ENCODE measurements at regions not wholly inside any gene's neighbourhood (a gene's known extent, or its start where the extent isn't known, plus 50 kb on each side); places are given as distances from the start of the nearest gene placed in this dataset.

- Mint-ChIP-seq H3K27me3 (ENCODE audit: low read depth) (peaks cover 9% of the 10 kb centered on the region), H3K4me1 (ENCODE audit: low read depth) (no peaks in the 10 kb centered on the region), H3K9me3 (no peaks in the 10 kb centered on the region), H3K4me3 (no peak overlapping the region), H3K36me3 (ENCODE audit: insufficient read depth) (no peaks in the 10 kb centered on the region)
- ATAC-seq, result no peak
- DNase-seq, result no peak
Measured at GRCh38 chr15:39153058-39153714, 427.7 kb upstream of the THBS1 start.

- Mint-ChIP-seq H3K4me3 (no peak overlapping the region), H3K9me3 (no peaks in the 10 kb centered on the region), H3K36me3 (ENCODE audit: insufficient read depth) (no peaks in the 10 kb centered on the region), H3K27me3 (ENCODE audit: low read depth) (peaks cover 8% of the 10 kb centered on the region), H3K4me1 (ENCODE audit: low read depth) (no peaks in the 10 kb centered on the region)
- no peak for ATAC-seq
- DNase-seq, result no peak
Measured at GRCh38 chr15:39153716-39154115, 427.2 kb upstream of the THBS1 start.

- Mint-ChIP-seq H3K36me3 (ENCODE audit: insufficient read depth) (no peaks in the 10 kb centered on the region), H3K4me3 (no peak overlapping the region), H3K27me3 (ENCODE audit: low read depth) (peaks cover 4% of the 10 kb centered on the region), H3K9me3 (no peaks in the 10 kb centered on the region), H3K4me1 (ENCODE audit: low read depth) (no peaks in the 10 kb centered on the region)
- no peak for ATAC-seq
- no peak for DNase-seq
Measured at GRCh38 chr15:39154227-39154638, 426.6 kb upstream of the THBS1 start.

- Mint-ChIP-seq H3K4me1 (ENCODE audit: low read depth) (no peaks in the 10 kb centered on the region), H3K36me3 (ENCODE audit: insufficient read depth) (no peaks in the 10 kb centered on the region), H3K27me3 (ENCODE audit: low read depth) (peaks cover 4% of the 10 kb centered on the region), H3K9me3 (no peaks in the 10 kb centered on the region), H3K4me3 (no peak overlapping the region)
- DNase-seq (no peak), ATAC-seq (no peak)
Measured at GRCh38 chr15:39154776-39155175, 426.1 kb upstream of the THBS1 start.

DNA sequence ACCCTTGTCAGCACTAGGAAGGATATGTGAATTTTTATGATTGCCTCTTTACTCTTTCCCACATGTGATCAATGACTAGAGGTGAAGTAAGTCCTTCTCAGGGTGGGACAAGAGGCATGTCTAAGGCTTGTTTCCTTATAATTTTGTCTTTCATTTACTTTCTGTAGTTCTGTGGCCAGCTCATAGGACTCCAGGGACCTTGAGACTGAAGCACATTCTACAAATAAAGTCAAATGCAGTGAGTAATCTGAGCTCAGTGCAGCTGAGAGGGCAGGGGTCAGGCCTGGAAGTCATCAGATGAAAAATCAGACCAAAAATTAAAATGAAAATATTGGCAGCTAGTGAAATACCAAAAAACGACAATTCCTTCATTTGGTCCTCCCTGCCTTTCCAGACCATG, 424.7 kb upstream of the THBS1 start:
- Mint-ChIP-seq H3K4me1 (ENCODE audit: low read depth) (no peaks in the 10 kb centered on the region), H3K4me3 (no peak overlapping the region), H3K36me3 (ENCODE audit: insufficient read depth) (no peaks in the 10 kb centered on the region), H3K27me3 (ENCODE audit: low read depth) (peaks cover 4% of the 10 kb centered on the region), H3K9me3 (no peaks in the 10 kb centered on the region)
- ATAC-seq (no peak), DNase-seq (no peak)

- ATAC-seq, result no peak
- Mint-ChIP-seq H3K27me3 (ENCODE audit: low read depth) (peaks cover 4% of the 10 kb centered on the region), H3K4me1 (ENCODE audit: low read depth) (no peaks in the 10 kb centered on the region), H3K9me3 (peaks cover 1% of the 10 kb centered on the region), H3K4me3 (no peak overlapping the region), H3K36me3 (ENCODE audit: insufficient read depth) (no peaks in the 10 kb centered on the region)
- no peak for DNase-seq
Measured at GRCh38 chr15:39156646-39157250, 424.1 kb upstream of the THBS1 start.

- ATAC-seq (no peak), DNase-seq (no peak)
- no peak overlapping the region for H3K4me3 Mint-ChIP-seq
- peaks cover 7% of the 10 kb centered on the region for H3K9me3 Mint-ChIP-seq
- H3K36me3 Mint-ChIP-seq (ENCODE audit: insufficient read depth), result no peaks in the 10 kb centered on the region
- H3K27me3 Mint-ChIP-seq (ENCODE audit: low read depth), result peaks cover 3% of the 10 kb centered on the region
- H3K4me1 Mint-ChIP-seq (ENCODE audit: low read depth), result no peaks in the 10 kb centered on the region
Measured at GRCh38 chr15:39157882-39158281, 423.0 kb upstream of the THBS1 start.

- no peak overlapping the region for H3K4me3 Mint-ChIP-seq
- ATAC-seq, result no peak
- H3K27me3 Mint-ChIP-seq (ENCODE audit: low read depth), result peaks cover 2% of the 10 kb centered on the region
- no peaks in the 10 kb centered on the region for H3K36me3 Mint-ChIP-seq (ENCODE audit: insufficient read depth)
- no peak for DNase-seq
- H3K9me3 Mint-ChIP-seq, result peaks cover 7% of the 10 kb centered on the region
- H3K4me1 Mint-ChIP-seq (ENCODE audit: low read depth), result no peaks in the 10 kb centered on the region
Measured at GRCh38 chr15:39159833-39160232, 421.0 kb upstream of the THBS1 start.

- Mint-ChIP-seq H3K36me3 (ENCODE audit: insufficient read depth) (no peaks in the 10 kb centered on the region), H3K9me3 (peaks cover 7% of the 10 kb centered on the region), H3K4me1 (ENCODE audit: low read depth) (no peaks in the 10 kb centered on the region), H3K4me3 (no peak overlapping the region), H3K27me3 (ENCODE audit: low read depth) (peaks cover 4% of the 10 kb centered on the region)
- no peak for DNase-seq
- no peak for ATAC-seq
Measured at GRCh38 chr15:39161096-39161495, 419.8 kb upstream of the THBS1 start.

- H3K27me3 Mint-ChIP-seq (ENCODE audit: low read depth), result peaks cover 8% of the 10 kb centered on the region
- no peaks in the 10 kb centered on the region for H3K36me3 Mint-ChIP-seq (ENCODE audit: insufficient read depth)
- no peaks in the 10 kb centered on the region for H3K4me1 Mint-ChIP-seq (ENCODE audit: low read depth)
- no peak overlapping the region for H3K4me3 Mint-ChIP-seq
- DNase-seq (no peak), ATAC-seq (no peak)
- peaks cover 7% of the 10 kb centered on the region for H3K9me3 Mint-ChIP-seq
Measured at GRCh38 chr15:39165020-39165706, 415.7 kb upstream of the THBS1 start.

DNA sequence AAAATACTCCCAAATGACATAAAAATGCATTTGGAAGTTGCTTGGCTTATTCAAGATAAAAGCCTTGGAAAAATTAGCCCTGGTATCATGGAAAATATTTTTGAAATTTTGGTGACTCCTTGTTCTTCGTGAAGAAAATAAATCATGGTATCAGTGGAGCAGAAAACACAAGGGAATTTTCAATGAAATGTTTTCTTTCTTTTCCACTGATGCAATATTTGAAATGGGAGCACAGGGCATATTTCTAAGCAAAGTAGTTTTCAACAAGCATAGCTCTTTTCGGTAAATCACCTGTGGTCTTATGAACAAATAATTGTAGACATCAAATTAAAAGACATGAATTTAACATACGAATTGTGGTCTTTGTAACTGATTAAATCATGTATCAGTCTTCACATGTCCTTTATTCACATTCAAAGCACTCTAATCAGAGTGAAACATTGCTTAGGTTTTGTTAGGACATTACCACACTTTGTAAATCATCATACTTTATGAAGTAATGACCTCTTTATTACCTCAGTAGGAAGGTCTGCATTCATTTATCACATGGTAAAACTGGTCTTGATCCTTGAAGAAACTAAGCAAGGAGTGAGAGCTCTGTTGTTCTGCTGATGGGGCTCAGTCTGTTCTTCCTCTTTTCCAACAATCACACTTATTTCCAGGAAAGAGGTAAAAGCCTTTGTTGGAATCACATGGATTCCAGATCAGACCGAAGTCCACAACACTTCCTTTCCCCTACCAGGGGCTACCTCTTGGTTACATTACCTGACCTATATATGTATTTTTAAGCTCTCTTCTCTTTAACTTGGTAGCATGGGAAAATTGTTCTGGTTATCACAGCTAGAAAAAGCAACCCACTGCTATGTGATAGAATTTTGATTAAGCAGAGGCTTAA, 413.5 kb upstream of the THBS1 start:
- DNase-seq (no peak), ATAC-seq (no peak)
- no peaks in the 10 kb centered on the region for H3K36me3 Mint-ChIP-seq (ENCODE audit: insufficient read depth)
- H3K4me3 Mint-ChIP-seq, result no peak overlapping the region
- H3K27me3 Mint-ChIP-seq (ENCODE audit: low read depth), result peaks cover 8% of the 10 kb centered on the region
- H3K4me1 Mint-ChIP-seq (ENCODE audit: low read depth), result no peaks in the 10 kb centered on the region
- H3K9me3 Mint-ChIP-seq, result no peaks in the 10 kb centered on the region

- H3K36me3 Mint-ChIP-seq (ENCODE audit: insufficient read depth), result no peaks in the 10 kb centered on the region
- DNase-seq, result no peak
Measured at GRCh38 chr15:39171944-39172368, 408.9 kb upstream of the THBS1 start.

DNA sequence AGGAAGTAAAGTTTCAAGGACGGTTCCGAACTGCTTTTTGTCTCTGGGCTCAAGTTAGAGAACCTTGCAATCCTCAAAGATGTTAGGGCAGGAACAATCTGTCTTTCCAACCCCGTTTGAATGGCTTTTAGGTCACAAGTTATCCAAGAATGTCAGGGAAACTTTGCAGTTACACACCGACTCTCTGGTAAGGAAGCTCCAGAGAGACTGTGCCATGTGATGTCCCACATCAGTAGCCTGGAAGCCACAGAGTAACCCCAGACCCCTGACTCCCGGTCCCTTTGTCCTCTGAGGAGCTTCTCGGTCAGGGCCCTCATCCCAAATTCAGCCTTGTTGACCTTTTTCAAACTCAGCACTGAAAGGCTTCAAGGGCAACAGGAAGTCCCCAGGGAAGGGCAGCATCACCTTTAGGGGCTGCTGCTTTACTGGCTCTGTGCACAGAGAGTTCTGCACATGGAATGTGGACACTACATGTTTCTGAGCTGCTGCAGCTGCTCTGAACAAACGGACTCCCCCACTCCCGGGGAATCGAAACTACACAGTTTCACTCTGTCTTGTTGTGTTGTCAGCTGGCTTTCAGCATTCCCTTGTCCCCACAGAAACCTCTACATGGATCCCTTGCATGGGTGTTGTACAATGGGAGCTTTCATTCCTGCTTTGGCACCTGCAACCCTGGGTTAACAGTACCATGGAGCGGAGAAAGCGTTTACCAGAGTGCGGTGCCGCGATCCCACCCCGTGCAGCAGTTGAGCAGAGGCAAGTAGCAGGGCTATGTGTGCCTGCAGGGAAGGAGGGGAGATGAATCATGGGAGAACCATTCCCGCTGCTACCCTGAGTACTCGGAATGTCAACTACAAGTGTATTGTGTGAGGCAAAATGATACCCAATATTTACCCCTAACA, 408.2 kb upstream of the THBS1 start:
- no peak for ATAC-seq
- Mint-ChIP-seq H3K4me1 (ENCODE audit: low read depth) (no peaks in the 10 kb centered on the region), H3K4me3 (no peak overlapping the region), H3K36me3 (ENCODE audit: insufficient read depth) (no peaks in the 10 kb centered on the region), H3K27me3 (ENCODE audit: low read depth) (peaks cover 12% of the 10 kb centered on the region), H3K9me3 (no peaks in the 10 kb centered on the region)
- DNase-seq, result no peak

More at GRCh38 chr15:39171944-39172368, 408.9 kb upstream of the THBS1 start:
- H3K4me3 Mint-ChIP-seq, result no peak overlapping the region
- ATAC-seq, result peak; percentile 65 to 79
- no peaks in the 10 kb centered on the region for H3K9me3 Mint-ChIP-seq
- H3K27me3 Mint-ChIP-seq (ENCODE audit: low read depth), result peaks cover 15% of the 10 kb centered on the region
- H3K4me1 Mint-ChIP-seq (ENCODE audit: low read depth), result no peaks in the 10 kb centered on the region
